HG03159 (cell line): ENCODE measurements at regions not wholly inside any gene's neighbourhood (a gene's known extent, or its start where the extent isn't known, plus 50 kb on each side); places are given as distances from the start of the nearest gene placed in this dataset.

Experiments used
- ATAC-seq: cut with Tn5 transposase; IDR thresholded peaks from one replicate; pipeline ENCODE4 v1.9.1; 2021; ENCODE audit warnings: mild to moderate bottlenecking, moderate library complexity; ENCODE audit not compliant: unreplicated experiment

DNA sequence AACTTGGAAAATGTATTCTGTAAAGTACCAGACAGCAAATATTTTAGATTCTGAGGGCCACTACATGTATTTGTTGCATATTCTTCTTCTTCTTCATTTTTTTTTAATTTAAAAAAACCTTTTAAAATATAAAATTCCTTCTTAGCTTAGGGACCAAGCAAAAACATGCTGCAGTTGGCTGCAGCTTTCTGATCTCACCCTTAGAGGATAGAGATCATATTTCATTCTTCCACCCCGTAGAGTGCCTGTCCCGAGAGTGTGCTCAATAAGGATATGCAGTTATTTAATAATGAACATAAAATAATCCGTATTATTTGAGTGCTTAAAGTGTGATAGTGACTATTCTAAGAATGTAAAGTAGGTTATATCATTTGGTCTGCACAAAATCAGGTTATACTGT lies 204.2 kb upstream of the CD180 start:
- no peak for ATAC-seq

DNA sequence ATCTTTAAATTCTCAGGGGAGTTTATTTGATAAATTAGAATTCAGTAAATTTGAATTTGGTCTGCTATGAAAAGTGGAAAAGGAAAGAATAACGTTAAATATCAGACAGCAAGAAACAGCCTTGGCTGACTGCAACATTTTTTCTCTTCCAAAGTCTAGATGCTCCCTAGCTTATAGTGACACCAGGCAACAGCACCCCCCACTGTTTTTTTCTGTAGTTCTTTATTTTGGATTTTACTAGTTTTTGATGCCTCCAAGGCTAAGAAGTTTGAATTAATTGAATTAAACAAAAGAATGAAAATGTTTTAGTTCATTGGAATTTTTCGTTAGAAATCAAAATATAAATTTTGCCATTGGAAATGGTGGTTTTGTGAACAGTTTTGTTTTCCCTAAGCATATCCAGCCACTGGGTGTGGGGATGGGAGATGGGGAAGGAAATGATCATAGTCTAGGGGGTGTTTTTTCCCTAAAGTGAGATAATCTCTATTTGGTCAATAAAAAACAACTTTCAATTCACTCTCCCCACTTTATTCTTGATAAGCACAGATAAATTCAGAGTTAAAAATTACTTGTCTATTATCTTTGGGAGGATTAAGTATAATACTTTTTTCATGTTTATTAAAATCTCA lies 199.3 kb upstream of the CD180 start:
- ATAC-seq = no peak

DNA sequence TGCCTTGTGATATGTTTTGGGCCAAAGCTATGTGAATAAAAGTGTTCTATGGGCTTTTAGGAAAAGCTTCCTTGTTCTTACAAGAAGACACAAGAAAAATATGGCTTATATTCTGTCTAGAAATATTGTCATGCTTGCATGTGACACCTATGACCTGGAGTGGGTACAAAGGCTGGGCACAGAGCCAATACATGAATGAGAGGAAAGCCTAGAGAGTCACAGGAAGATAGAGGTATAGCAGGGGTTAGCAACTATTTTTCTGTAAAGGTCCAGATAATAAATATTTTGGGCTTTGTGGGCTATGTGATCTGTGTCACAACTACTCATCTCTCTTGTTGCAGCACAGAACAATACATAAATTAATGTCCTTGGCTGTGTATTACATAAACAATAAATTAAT lies 196.6 kb upstream of the CD180 start:
- ATAC-seq = no peak

GRCh38 chr5:67390935-67391334 lies 194.3 kb upstream of the CD180 start:
- no peak for ATAC-seq

- ATAC-seq = no peak
These were observed 186.9 kb upstream of the CD180 start for GRCh38 chr5:67383451-67383850.

DNA sequence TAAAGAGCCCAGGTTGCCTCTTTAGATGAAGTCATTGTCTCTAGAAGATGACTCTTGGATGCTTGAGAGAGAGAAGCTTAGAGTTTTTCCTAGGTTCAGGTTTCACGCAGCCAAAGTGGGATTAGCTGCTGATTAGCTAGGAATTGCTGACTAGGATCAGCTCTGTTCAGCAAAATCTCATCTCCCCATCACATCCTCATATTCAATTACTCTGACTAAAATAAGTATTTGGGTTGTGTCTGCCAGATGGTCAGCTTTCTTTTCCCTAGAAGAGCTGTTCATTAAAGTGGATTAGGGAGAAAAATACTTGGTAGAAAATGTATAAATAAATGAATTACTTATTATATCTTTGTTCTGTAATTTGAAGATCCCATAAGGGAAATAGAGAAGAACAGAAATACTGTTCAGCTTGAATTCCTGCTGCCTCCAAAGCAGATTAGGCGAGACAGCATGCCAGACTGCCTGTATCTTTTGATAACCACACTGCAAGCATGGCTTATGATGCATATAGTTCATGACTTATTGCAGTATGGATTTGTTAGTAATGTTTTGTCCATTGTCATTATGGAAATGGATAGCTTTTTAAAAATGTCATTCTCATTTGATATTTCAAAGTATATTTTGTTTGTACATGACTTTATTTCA lies 184.8 kb upstream of the CD180 start:
- ATAC-seq = no peak

DNA sequence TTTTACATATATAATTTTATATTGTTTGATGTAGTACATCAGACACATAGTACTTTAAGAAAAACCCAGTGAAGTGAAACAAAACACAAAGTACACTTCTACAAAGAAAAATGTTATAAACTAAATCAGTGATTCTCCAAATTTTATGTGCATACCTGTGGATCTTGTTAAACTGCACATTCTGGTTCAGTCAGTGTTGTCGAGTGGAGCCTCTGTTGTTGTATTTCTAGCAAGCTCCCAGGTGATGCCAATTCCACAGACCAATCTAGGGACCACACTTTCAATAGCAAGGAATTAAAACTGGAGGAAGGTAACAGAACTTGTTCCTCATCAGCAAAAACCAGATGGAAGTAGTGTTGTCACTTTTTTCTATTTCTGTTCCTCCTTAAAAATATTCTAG lies 183.8 kb upstream of the CD180 start:
- no peak for ATAC-seq

GRCh38 chr5:67379753-67380152 lies 183.2 kb upstream of the CD180 start:
- ATAC-seq = no peak

- no peak for ATAC-seq
These were observed 181.7 kb upstream of the CD180 start for GRCh38 chr5:67378256-67378655.

DNA sequence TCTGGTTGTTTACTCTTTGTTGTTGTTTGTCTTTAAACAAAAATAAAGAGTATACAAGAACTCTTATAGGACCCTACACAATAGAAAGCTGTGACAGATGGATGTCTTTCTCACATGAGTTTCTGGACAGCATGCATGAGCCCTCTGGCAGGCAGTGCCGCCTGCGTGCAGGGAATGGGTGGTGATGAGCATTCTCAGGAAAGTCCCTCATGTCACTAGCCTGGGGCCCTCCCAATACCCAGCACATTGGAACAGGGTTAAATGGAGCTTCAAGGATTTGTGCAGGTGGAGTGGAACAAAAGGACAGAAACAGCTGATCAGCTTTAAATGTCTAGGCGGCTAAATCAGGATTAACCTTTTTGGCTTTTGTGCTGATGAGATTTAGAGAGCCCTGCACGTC lies 181.0 kb upstream of the CD180 start:
- no peak for ATAC-seq

DNA sequence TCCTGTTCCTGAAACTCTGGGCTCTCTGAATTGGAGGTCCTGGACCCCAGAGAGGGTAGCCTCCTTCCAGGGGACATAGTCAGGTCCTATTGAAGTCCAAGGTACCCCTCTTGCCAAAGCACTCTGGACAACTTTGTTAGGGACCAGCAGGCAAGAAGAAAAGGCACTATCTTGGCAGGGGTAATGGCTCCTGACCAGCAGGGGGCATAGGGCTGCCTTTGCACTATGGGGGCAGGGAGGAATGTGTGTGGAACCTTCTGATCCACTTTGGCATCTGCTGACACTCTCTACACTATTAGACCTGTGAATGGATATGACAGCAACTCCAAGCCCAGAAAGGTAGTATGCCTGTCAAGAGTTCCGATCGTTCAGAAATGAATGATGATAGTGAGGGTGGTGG lies 179.0 kb upstream of the CD180 start:
- no peak for ATAC-seq

DNA sequence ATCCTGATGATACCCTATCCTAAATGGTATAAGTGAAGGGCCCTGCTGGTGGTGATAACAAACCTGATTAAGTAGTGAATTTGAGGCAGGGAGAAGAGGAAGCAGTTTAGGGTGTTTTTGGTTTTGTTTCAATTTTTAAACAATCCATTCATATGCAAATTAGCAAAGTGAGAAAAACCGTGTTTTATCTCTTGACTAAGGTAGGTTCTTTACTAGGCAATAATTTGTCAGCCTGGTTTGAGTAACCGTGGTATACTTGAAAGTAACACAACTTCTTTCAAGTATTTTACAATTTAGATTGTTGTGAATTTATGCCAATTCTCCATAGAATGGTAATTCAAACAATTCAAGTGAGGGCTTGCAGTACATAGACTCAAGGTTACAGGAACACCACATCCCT lies 177.8 kb upstream of the CD180 start:
- ATAC-seq = no peak

DNA sequence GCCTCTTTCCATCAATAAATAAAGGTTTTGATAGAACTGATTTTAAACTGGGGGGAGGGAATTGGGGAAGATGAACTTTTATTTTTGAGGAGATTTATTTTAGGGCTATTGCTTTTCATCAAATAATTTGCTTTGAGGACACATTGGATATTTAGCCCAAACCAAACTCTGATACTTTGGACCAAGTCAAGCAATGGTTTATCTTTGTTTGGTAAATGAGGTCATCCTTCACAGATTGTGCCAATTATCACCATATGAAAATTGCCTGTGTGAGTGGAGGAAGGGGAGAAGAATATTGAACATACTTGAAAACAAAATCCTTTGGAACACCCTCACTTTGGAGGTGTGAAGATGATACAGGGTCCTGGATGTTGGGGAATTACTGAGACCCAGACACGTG lies 176.9 kb upstream of the CD180 start:
- no peak for ATAC-seq

- no peak for ATAC-seq
These were observed 176.3 kb upstream of the CD180 start for GRCh38 chr5:67372887-67373286.

GRCh38 chr5:67371924-67372323 lies 175.3 kb upstream of the CD180 start:
- ATAC-seq = no peak

DNA sequence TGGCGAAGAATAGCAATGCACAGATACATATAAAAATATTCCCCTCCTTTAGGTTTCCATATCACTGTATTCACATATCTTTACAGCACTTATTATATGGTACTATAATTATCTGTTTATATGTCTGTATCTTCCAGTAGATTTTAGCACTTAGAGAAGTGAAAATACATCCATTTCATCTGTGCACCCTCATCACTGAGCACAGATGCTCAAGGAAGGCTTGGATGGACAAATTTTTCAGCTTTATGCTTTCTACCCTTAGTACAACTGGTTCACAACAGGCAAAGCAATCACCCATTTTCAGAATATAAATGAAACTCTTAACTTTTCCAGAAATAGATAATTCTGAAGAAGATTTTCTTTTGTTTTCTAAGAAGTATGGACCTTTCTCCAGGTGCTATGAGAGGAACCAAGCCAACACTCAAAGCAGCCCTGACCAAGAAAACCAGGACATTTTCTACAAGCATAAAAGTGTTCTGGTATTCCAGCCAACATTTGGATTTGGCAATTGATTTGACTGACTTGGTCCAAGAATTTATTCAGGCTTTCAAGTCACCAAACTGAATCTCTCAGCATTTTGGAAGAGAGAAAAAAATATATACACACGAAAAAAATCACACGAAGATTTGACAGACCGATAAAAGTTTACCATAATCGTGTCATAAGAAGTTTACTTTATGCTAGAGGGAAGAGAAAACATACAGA lies 170.2 kb upstream of the CD180 start:
- no peak for ATAC-seq

GRCh38 chr5:67366276-67366675 lies 169.7 kb upstream of the CD180 start:
- ATAC-seq = no peak

- ATAC-seq = no peak
These were observed 167.9 kb upstream of the CD180 start for GRCh38 chr5:67364381-67364970.

- ATAC-seq = no peak
These were observed 167.4 kb upstream of the CD180 start for GRCh38 chr5:67363963-67364362.

DNA sequence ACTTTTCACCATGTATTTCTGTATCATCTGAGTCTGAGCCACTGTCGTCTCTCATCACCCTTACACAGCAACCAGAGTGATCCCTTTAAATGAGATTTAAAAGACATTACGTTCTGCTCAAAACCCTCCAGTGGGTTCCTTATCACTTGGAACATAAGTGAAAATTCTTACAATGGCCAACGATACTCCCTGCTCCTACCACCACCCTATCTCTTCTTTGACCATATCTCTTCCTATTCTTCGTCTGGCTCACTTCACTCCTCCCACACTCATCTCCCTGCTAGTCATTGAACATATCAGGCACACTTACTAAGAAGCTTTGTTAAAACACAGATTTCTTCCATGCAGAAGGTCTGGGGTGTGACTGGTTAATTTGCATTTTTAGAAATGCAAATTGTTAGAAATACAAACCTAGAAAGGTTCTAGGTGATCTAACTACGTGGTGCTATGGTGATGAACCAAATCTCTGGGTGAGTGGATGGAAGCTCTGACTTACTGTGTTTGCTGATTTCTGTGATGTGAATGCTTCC lies 166.6 kb upstream of the CD180 start:
- ATAC-seq = no peak

DNA sequence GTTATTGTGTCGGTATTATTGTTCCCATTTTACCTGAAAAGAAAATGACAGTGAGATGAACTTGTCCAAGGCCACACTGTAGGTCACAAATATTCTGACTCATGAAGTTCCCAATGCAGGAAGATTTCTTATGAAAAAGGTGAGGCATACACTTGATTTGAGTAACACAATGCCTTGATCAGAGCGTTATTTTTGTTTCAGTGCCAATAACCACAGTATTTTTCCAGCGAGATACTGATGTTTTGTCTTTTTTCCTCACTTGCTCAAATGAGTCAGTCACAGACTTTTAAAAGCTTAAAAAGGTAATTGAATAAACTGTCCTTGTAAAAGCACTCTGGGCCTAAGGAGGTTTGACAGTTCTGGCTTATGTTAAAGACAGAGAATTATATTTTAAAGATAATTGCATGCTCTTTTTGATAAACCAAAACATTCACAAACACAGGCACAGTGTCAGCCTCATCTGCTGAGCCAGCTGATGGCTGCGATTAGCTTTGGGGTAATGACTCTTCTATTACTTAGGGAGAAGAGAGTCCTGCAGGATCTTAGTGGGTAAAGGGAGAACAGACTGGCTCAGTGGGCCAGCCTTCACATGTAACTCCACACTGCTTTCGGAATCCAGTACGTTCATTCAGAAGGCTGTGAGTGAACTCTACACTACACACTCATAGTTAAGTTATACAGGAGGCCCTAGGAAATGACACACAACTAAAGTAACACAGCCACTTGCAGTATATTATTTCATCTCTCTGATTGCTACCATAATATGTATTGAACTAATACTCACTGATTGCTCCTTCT lies 165.5 kb upstream of the CD180 start:
- no peak for ATAC-seq
